Activated naive CD4-positive, alpha-beta T cell treated with anti-CD3 and anti-CD28 coated beads, Interleukin-2, amount 50 U/mL, for 16 hours (primary cell): ENCODE measurements at regions not wholly inside any gene's neighbourhood (a gene's known extent, or its start where the extent isn't known, plus 50 kb on each side); places are given as distances from the start of the nearest gene placed in this dataset.

ENCODE experiments used
- DNase-seq: peaks from one replicate; pipeline ENCODE4 v3.0.0-alpha.2; 2020

GRCh38 chr16:26295625-26296304 is 604.0 kb downstream of the HS3ST4 start:
- DNase-seq: no peak

GRCh38 chr16:26301516-26301915 is 609.8 kb downstream of the HS3ST4 start:
- DNase-seq: no peak

- no peak for DNase-seq
Measured at GRCh38 chr16:26316683-26317464, 625.1 kb downstream of the HS3ST4 start.

- no peak for DNase-seq
Measured at GRCh38 chr16:26317885-26318284, 626.1 kb downstream of the HS3ST4 start.

GRCh38 chr16:26330654-26331053 is 638.9 kb downstream of the HS3ST4 start:
- DNase-seq: no peak

- DNase-seq: no peak
Measured at GRCh38 chr16:26334218-26335111, 642.7 kb downstream of the HS3ST4 start.

- no peak for DNase-seq
Measured at GRCh38 chr16:26335236-26335853, 643.6 kb downstream of the HS3ST4 start.

- DNase-seq: no peak
Measured at GRCh38 chr16:26342621-26343020, 650.9 kb downstream of the HS3ST4 start.

- no peak for DNase-seq
Measured at GRCh38 chr16:26344240-26344776, 652.5 kb downstream of the HS3ST4 start.

- DNase-seq: no peak
Measured at GRCh38 chr16:26344976-26345375, 653.2 kb downstream of the HS3ST4 start.

GRCh38 chr16:26345966-26346365 is 654.2 kb downstream of the HS3ST4 start:
- DNase-seq: no peak

- DNase-seq: no peak
Measured at GRCh38 chr16:26348095-26348494, 656.3 kb downstream of the HS3ST4 start.

GRCh38 chr16:26360867-26361266 is 669.1 kb downstream of the HS3ST4 start:
- DNase-seq: no peak

GRCh38 chr16:26363581-26363980 is 671.8 kb downstream of the HS3ST4 start:
- DNase-seq: no peak

- DNase-seq: no peak
Measured at GRCh38 chr16:26365161-26365940, 673.6 kb downstream of the HS3ST4 start.

GRCh38 chr16:26371349-26371869 is 679.6 kb downstream of the HS3ST4 start:
- DNase-seq: no peak

GRCh38 chr16:26374279-26374925 is 682.6 kb downstream of the HS3ST4 start:
- no peak for DNase-seq

- DNase-seq: no peak
Measured at GRCh38 chr16:26382586-26382985, 684.1 kb upstream of the C16orf82 start.

GRCh38 chr16:26386096-26386495 is 680.6 kb upstream of the C16orf82 start:
- no peak for DNase-seq

GRCh38 chr16:26391833-26392232 is 674.9 kb upstream of the C16orf82 start:
- DNase-seq: no peak

- DNase-seq: no peak
Measured at GRCh38 chr16:26394409-26394808, 672.3 kb upstream of the C16orf82 start.
